Left ventricle myocardium inferior (tissue), 1 donor: ENCODE measurements at regions not wholly inside any gene's neighbourhood (a gene's known extent, or its start where the extent isn't known, plus 50 kb on each side); places are given as distances from the start of the nearest gene placed in this dataset.

Experiments used
- DNase-seq: peaks from one replicate; pipeline ENCODE4 v3.0.0-alpha.2; 2020
- H3K27ac ChIP-seq: fragments of 200-600 bp; replicated peaks from 2 replicates; pipeline ENCODE4 v1.8.0; 2021
- H3K27me3 ChIP-seq: fragments of 200-600 bp; 2 replicates; pipeline ENCODE4 v1.8.0; 2021; ENCODE audit warnings: low read depth
- H3K36me3 ChIP-seq: fragments of 200-600 bp; 2 replicates; pipeline ENCODE4 v1.8.0; 2021
- H3K4me1 ChIP-seq: fragments of 200-600 bp; 2 replicates; pipeline ENCODE4 v1.8.0; 2021
- H3K4me3 ChIP-seq: fragments of 200-600 bp; 2 replicates; pipeline ENCODE4 v1.8.0; 2021; ENCODE audit warnings: mild to moderate bottlenecking, moderate library complexity
- H3K9me3 ChIP-seq: fragments of 200-600 bp; replicated peaks from 2 replicates; pipeline ENCODE4 v1.8.0; 2021
- CTCF ChIP-seq: fragments of 200-600 bp; IDR thresholded peaks from 2 replicates; pipeline ENCODE4 v1.8.0; 2021; ENCODE audit warnings: antibody characterized with exemption, mild to moderate bottlenecking, borderline replicate concordance
- intact Hi-C: fragments of 100-400 bp; cut with micrococcal nuclease; formaldehyde crosslinking; loops from one replicate; pipeline ENCODE4 v1.11.0; 2022
- donor health status: DM: no; HTN: yes; CAD: no; lungs with severe emphysema.

- no peak overlapping the region for H3K4me3 ChIP-seq
- H3K4me1 ChIP-seq = no peaks in the 10 kb centered on the region
- H3K36me3 ChIP-seq = no peaks in the 10 kb centered on the region
- H3K9me3 ChIP-seq = no peaks in the 10 kb centered on the region
- DNase-seq = no peak
- no peak overlapping the region for H3K27ac ChIP-seq
- no peak for TF ChIP-seq CTCF
- H3K27me3 ChIP-seq = no peaks in the 10 kb centered on the region
- intact Hi-C loops = no loop called here
Observed at GRCh38 chr1:110281363-110282290, 57.5 kb upstream of the RBM15 start.

- intact Hi-C loops = no loop called here
- no peak for TF ChIP-seq CTCF
- H3K4me1 ChIP-seq = no peaks in the 10 kb centered on the region
- H3K27ac ChIP-seq = no peak overlapping the region
- no peaks in the 10 kb centered on the region for H3K27me3 ChIP-seq
- H3K4me3 ChIP-seq = no peak overlapping the region
- no peaks in the 10 kb centered on the region for H3K36me3 ChIP-seq
- H3K9me3 ChIP-seq = no peaks in the 10 kb centered on the region
- no peak for DNase-seq
Observed at GRCh38 chr1:110282395-110282794, 56.8 kb upstream of the RBM15 start.

- no peak overlapping the region for H3K27ac ChIP-seq
- intact Hi-C loops = no loop called here
Observed at GRCh38 chr1:110283677-110284076, 55.5 kb upstream of the RBM15 start.

GRCh38 chr1:110285316-110285715, 53.9 kb upstream of the RBM15 start:
- intact Hi-C loops = no loop called here
- no peak overlapping the region for H3K27ac ChIP-seq

More at GRCh38 chr1:110283677-110284076, 55.5 kb upstream of the RBM15 start:
- no peaks in the 10 kb centered on the region for H3K9me3 ChIP-seq
- DNase-seq = no peak
- H3K4me3 ChIP-seq = no peak overlapping the region
- no peak for TF ChIP-seq CTCF
- H3K36me3 ChIP-seq = no peaks in the 10 kb centered on the region
- H3K27me3 ChIP-seq = no peaks in the 10 kb centered on the region
- no peaks in the 10 kb centered on the region for H3K4me1 ChIP-seq

GRCh38 chr1:110286564-110286963, 52.6 kb upstream of the RBM15 start:
- Histone ChIP-seq H3K36me3 (no peaks in the 10 kb centered on the region), H3K27ac (no peak overlapping the region), H3K4me3 (no peak overlapping the region), H3K4me1 (peaks cover 3% of the 10 kb centered on the region), H3K27me3 (no peaks in the 10 kb centered on the region), H3K9me3 (no peaks in the 10 kb centered on the region)
- no peak for DNase-seq
- intact Hi-C loops = no loop called here
- no peak for TF ChIP-seq CTCF

More at GRCh38 chr1:110285316-110285715, 53.9 kb upstream of the RBM15 start:
- Histone ChIP-seq H3K27me3 (no peaks in the 10 kb centered on the region), H3K9me3 (no peaks in the 10 kb centered on the region), H3K36me3 (no peaks in the 10 kb centered on the region), H3K4me1 (no peaks in the 10 kb centered on the region), H3K4me3 (no peak overlapping the region)
- no peak for DNase-seq
- TF ChIP-seq CTCF = no peak
